CD4-positive, alpha-beta memory T cell (primary cell): ENCODE measurements at regions not wholly inside any gene's neighbourhood (a gene's known extent, or its start where the extent isn't known, plus 50 kb on each side); places are given as distances from the start of the nearest gene placed in this dataset.
A peak's percentile ranks its signal among the peaks of the same experiment; 100 is the strongest.

Experiments used
- CTCF ChIA-PET: fragments of 350-600 bp; sonication (Branson Sonifier 250); formaldehyde crosslinking; loops from one replicate; lab custom pipeline; 2021; ENCODE audit warnings: inconsistent platforms; ENCODE audit not compliant: partially characterized antibody; lab: Charles Lee
- POLR2A ChIA-PET: fragments of 350-600 bp; sonication (Branson Sonifier 250); formaldehyde crosslinking; loops from one replicate; lab custom pipeline; 2021; ENCODE audit not compliant: partially characterized antibody; lab: Charles Lee
- DNase-seq, 5 donors: peaks; one replicate each; pipeline versions ENCODE4 v3.0.0 to v3.0.0-alpha.2; 2020 to 2022; ENCODE audit warnings: mixed read lengths in 1 of 5
- H3K27ac ChIP-seq: one replicate; pipeline ENCODE4 v1.7.0; 2013; ENCODE audit warnings: low read depth, low read length
- H3K27me3 ChIP-seq: 2 replicates; pipeline ENCODE4 v1.7.0; 2013; ENCODE audit warnings: mild to moderate bottlenecking, low read length, moderate library complexity; ENCODE audit not compliant: insufficient read depth
- H3K36me3 ChIP-seq: 2 replicates; pipeline ENCODE4 v1.7.0; 2013; ENCODE audit warnings: mild to moderate bottlenecking, low read length, moderate library complexity; ENCODE audit not compliant: insufficient read depth
- H3K4me1 ChIP-seq: 2 replicates; pipeline ENCODE4 v1.7.0; 2013; ENCODE audit warnings: mild to moderate bottlenecking, low read length, moderate library complexity; ENCODE audit not compliant: insufficient read depth
- H3K4me3 ChIP-seq, 2 donors: one replicate each; pipeline ENCODE4 v1.7.0; 2013; ENCODE audit warnings: low read length in 2 of 2, mild to moderate bottlenecking in 1 of 2
- H3K9me3 ChIP-seq, 2 donors: one replicate each; pipeline ENCODE4 v1.7.0; 2013; ENCODE audit warnings: low read length in 2 of 2, control low read depth in 1 of 2; ENCODE audit not compliant: control insufficient read depth in 1 of 2
- H3K27ac Mint-ChIP-seq, 7 donors: one replicate each; pipeline ENCODE4 v1.8.0; 2020 to 2021; ENCODE audit warnings: mixed read lengths in 7 of 7, mild to moderate bottlenecking in 6 of 7, inconsistent platforms in 3 of 7, moderate library complexity in 3 of 7
- H3K27me3 Mint-ChIP-seq, 2 donors: one replicate each; pipeline ENCODE4 v1.8.0; 2020 to 2021; ENCODE audit warnings: mixed read lengths in 2 of 2
- H3K36me3 Mint-ChIP-seq, 2 donors: one replicate each; pipeline ENCODE4 v1.8.0; 2020 to 2021; ENCODE audit warnings: mixed read lengths in 2 of 2, inconsistent platforms in 1 of 2, mild to moderate bottlenecking in 1 of 2
- H3K4me1 Mint-ChIP-seq, 4 donors: one replicate each; pipeline ENCODE4 v1.8.0; 2020 to 2021; ENCODE audit warnings: mixed read lengths in 4 of 4, mild to moderate bottlenecking in 1 of 4
- H3K4me3 Mint-ChIP-seq, 8 donors: one replicate each; pipeline ENCODE4 v1.8.0; 2020 to 2021; ENCODE audit warnings: mixed read lengths in 8 of 8, mild to moderate bottlenecking in 7 of 8, moderate library complexity in 6 of 8, inconsistent platforms in 3 of 8
- H3K9me3 Mint-ChIP-seq, 8 donors: one replicate each; pipeline ENCODE4 v1.8.0; 2020 to 2021; ENCODE audit warnings: mixed read lengths in 8 of 8, mild to moderate bottlenecking in 5 of 8, inconsistent platforms in 3 of 8, moderate library complexity in 1 of 8
- intact Hi-C: fragments of 100-400 bp; cut with micrococcal nuclease; formaldehyde crosslinking; loops from one replicate; pipeline ENCODE4 v1.15.1; 2023

GRCh38 chr1:67560580-67561255, 124.3 kb upstream of the GADD45A start:
- no peaks in the 10 kb centered on the region for H3K4me1 ChIP-seq
- no peak overlapping the region for H3K4me3 ChIP-seq
- H3K27me3 ChIP-seq: no peaks in the 10 kb centered on the region
- DNase-seq: no peak
- POLR2A ChIA-PET: interaction anchor here (1.4 kb wide), 1 partner anchor 199 kb away, joined by 7 read pairs; no protein-coding TSS in a partner anchor
- H3K9me3 Mint-ChIP-seq: no peaks in the 10 kb centered on the region
- H3K36me3 Mint-ChIP-seq: no peaks in the 10 kb centered on the region
- H3K9me3 ChIP-seq: no peaks in the 10 kb centered on the region
- no peaks in the 10 kb centered on the region for H3K36me3 ChIP-seq
- H3K27ac Mint-ChIP-seq: no peak overlapping the region
- H3K4me1 Mint-ChIP-seq: peaks cover 0 to 6% (median 2%) of the 10 kb centered on the region in 4 donors
- intact Hi-C loops: loop anchor here (1.0 kb wide), 1 partner anchor 200 kb away; no protein-coding TSS in a partner anchor
- no peak overlapping the region for H3K27ac ChIP-seq
- no peak overlapping the region for H3K4me3 Mint-ChIP-seq
- peaks cover 4 to 12% of the 10 kb centered on the region in 2 donors for H3K27me3 Mint-ChIP-seq
- CTCF ChIA-PET: interaction anchor here (0.8 to 9.7 kb wide), 19 partner anchors 8 to 211 kb away, joined by 3 to 320 read pairs (median 4); partner anchors contain the start of gene GADD45A

- ChIA-PET POLR2A (interaction anchor here (1.4 kb wide), 1 partner anchor 198 kb away, joined by 7 read pairs; no protein-coding TSS in a partner anchor), CTCF (interaction anchor here (0.8 to 9.7 kb wide), 22 partner anchors 9 to 210 kb away, joined by 3 to 320 read pairs (median 4); partner anchors contain the start of gene GADD45A)
Observed at GRCh38 chr1:67561704-67562113, 123.3 kb upstream of the GADD45A start.

DNA sequence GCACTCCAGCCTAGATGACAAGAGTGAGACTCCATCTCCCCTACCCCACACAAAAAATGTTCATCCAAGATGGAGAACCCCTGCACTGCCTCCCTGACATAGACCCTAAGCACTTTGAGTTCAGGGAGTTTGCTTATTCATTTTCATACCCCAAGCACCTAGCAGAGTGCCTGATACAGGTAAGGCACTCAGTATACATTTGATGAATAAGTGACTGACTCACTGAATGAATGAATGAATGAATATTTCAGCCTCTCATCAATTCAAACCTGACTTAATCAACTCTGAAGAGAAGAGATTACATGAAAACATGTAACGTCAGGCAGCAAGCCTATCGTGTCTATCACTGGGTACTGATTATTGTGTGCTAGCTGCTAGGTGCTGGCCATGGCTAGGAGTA, 121.3 kb upstream of the GADD45A start:
- ChIA-PET POLR2A (no interaction called here), CTCF (interaction anchor here (1.4 to 9.7 kb wide), 4 partner anchors 8 to 203 kb away, joined by 4 to 320 read pairs (median 55); no protein-coding TSS in a partner anchor)
- no peaks in the 10 kb centered on the region for H3K36me3 Mint-ChIP-seq
- no peak overlapping the region for H3K27ac ChIP-seq
- DNase-seq: no peak
- peaks cover 0 to 6% (median 2%) of the 10 kb centered on the region in 4 donors for H3K4me1 Mint-ChIP-seq
- no peak overlapping the region for H3K4me3 ChIP-seq
- H3K9me3 Mint-ChIP-seq: no peaks in the 10 kb centered on the region
- H3K36me3 ChIP-seq: no peaks in the 10 kb centered on the region
- no peaks in the 10 kb centered on the region for H3K27me3 ChIP-seq
- peak overlapping the region in 1 of 7 donors; percentile 8 for H3K27ac Mint-ChIP-seq
- no peaks in the 10 kb centered on the region for H3K9me3 ChIP-seq
- peaks cover 3 to 8% of the 10 kb centered on the region in 2 donors for H3K27me3 Mint-ChIP-seq
- no peaks in the 10 kb centered on the region for H3K4me1 ChIP-seq
- H3K4me3 Mint-ChIP-seq: no peak overlapping the region
- intact Hi-C loops: no loop called here

More at GRCh38 chr1:67561704-67562113, 123.3 kb upstream of the GADD45A start:
- Histone ChIP-seq H3K27ac (no peak overlapping the region), H3K9me3 (no peaks in the 10 kb centered on the region), H3K4me3 (no peak overlapping the region), H3K4me1 (no peaks in the 10 kb centered on the region), H3K36me3 (no peaks in the 10 kb centered on the region), H3K27me3 (no peaks in the 10 kb centered on the region)
- Mint-ChIP-seq H3K27ac (no peak overlapping the region), H3K9me3 (no peaks in the 10 kb centered on the region), H3K27me3 (peaks cover 3 to 11% of the 10 kb centered on the region in 2 donors), H3K4me1 (peaks cover 0 to 6% (median 2%) of the 10 kb centered on the region in 4 donors), H3K36me3 (no peaks in the 10 kb centered on the region), H3K4me3 (no peak overlapping the region)
- intact Hi-C loops: loop anchor here (1.0 kb wide), 1 partner anchor 199 kb away; no protein-coding TSS in a partner anchor
- DNase-seq: peak; percentile 67 to 72 (median 70)

DNA sequence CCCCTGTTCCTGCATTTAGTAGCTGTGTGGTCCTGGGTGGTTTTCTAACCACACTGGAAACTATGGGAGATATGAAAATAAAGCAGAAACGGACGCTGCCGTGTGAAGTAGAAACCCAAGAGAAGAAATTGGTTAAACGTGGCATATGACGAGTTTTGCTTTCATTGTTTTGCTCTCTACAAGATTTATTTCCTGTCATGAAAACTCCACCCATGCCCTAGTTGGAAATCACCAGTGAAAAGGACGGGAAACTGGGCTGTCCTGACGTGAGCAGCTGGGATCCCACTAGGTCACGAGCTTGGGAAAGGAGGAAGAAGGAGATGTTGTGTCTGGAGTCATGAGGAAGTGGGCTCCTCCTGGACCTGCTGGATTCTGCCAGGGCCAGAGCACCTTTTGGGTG, 120.8 kb upstream of the GADD45A start:
- H3K4me3 Mint-ChIP-seq: no peak overlapping the region
- H3K27me3 Mint-ChIP-seq: peaks cover 3 to 6% of the 10 kb centered on the region in 2 donors
- peak overlapping the region in 1 of 7 donors; percentile 81 for H3K27ac Mint-ChIP-seq
- H3K36me3 Mint-ChIP-seq: no peaks in the 10 kb centered on the region
- Histone ChIP-seq H3K27me3 (no peaks in the 10 kb centered on the region), H3K36me3 (no peaks in the 10 kb centered on the region), H3K27ac (no peak overlapping the region), H3K9me3 (no peaks in the 10 kb centered on the region), H3K4me3 (no peak overlapping the region), H3K4me1 (no peaks in the 10 kb centered on the region)
- no peaks in the 10 kb centered on the region for H3K9me3 Mint-ChIP-seq
- ChIA-PET POLR2A (no interaction called here), CTCF (interaction anchor here (4.9 to 9.7 kb wide), 3 partner anchors 8 to 202 kb away, joined by 48 to 320 read pairs (median 62); no protein-coding TSS in a partner anchor)
- H3K4me1 Mint-ChIP-seq: peaks cover 0 to 6% (median 2%) of the 10 kb centered on the region in 4 donors
- DNase-seq: no peak
- intact Hi-C loops: no loop called here

DNA sequence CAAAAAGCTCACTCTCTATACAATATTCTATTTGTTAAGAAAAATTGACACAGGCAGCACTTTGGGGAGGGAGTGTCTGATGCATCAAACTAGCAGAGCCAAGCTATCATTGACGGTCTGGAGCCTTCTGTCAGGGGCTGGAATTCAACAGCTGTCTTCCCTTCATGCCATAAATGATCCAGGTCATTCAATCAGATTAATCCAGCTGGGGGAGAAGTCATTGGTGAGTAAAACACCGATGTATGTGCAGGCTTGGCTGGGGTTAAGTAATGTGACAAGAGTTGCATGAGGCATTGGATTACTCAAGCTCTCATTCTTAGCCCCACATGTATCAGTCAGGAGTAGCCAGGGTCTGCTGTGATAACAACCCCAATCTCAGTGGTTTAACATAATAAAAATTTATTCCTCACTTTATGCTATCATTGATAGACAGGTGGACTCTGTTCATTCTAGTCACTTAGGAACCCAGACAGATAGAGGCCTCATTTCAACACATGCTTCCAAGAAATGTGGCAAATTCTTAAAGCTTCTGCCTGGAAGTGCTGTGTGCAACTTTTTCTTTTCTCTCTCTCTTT, 118.1 kb upstream of the GADD45A start:
- DNase-seq: no peak
- POLR2A ChIA-PET: no interaction called here
- no peak overlapping the region for H3K4me3 Mint-ChIP-seq
- intact Hi-C loops: no loop called here
- no peaks in the 10 kb centered on the region for H3K9me3 ChIP-seq
- H3K27ac Mint-ChIP-seq: no peak overlapping the region
- H3K9me3 Mint-ChIP-seq: no peaks in the 10 kb centered on the region
- peaks cover 2 to 3% of the 10 kb centered on the region in 2 donors for H3K27me3 Mint-ChIP-seq
- H3K4me1 Mint-ChIP-seq: peaks cover 0 to 6% (median 2%) of the 10 kb centered on the region in 4 donors
- no peaks in the 10 kb centered on the region for H3K36me3 Mint-ChIP-seq
- H3K4me3 ChIP-seq: no peak overlapping the region
- no peaks in the 10 kb centered on the region for H3K27me3 ChIP-seq
- H3K36me3 ChIP-seq: no peaks in the 10 kb centered on the region
- no peaks in the 10 kb centered on the region for H3K4me1 ChIP-seq
- CTCF ChIA-PET: interaction anchor here (1.7 to 8.4 kb wide), 3 partner anchors 9 to 199 kb away, joined by 8 to 80 read pairs (median 8); no protein-coding TSS in a partner anchor
- H3K27ac ChIP-seq: no peak overlapping the region

GRCh38 chr1:67570486-67571143, 114.4 kb upstream of the GADD45A start:
- CTCF ChIA-PET: interaction anchor here (1.0 to 8.4 kb wide), 6 partner anchors 8 to 195 kb away, joined by 3 to 80 read pairs (median 9); no protein-coding TSS in a partner anchor

More at GRCh38 chr1:67570486-67571143, 114.4 kb upstream of the GADD45A start:
- Mint-ChIP-seq H3K27me3 (peaks cover 2 to 3% of the 10 kb centered on the region in 2 donors), H3K36me3 (no peaks in the 10 kb centered on the region), H3K9me3 (no peaks in the 10 kb centered on the region), H3K4me3 (no peak overlapping the region), H3K4me1 (no peaks in the 10 kb centered on the region), H3K27ac (no peak overlapping the region)
- no peak for DNase-seq
- POLR2A ChIA-PET: no interaction called here
- intact Hi-C loops: no loop called here
- Histone ChIP-seq H3K4me1 (no peaks in the 10 kb centered on the region), H3K9me3 (no peaks in the 10 kb centered on the region), H3K27me3 (no peaks in the 10 kb centered on the region), H3K36me3 (no peaks in the 10 kb centered on the region), H3K27ac (no peak overlapping the region), H3K4me3 (no peak overlapping the region)
